Activated CD4-positive, alpha-beta T cell treated with anti-CD3 and anti-CD28 coated beads for 36 hours (primary cell): ENCODE measurements at regions not wholly inside any gene's neighbourhood (a gene's known extent, or its start where the extent isn't known, plus 50 kb on each side); places are given as distances from the start of the nearest gene placed in this dataset.

Experiments used
- ATAC-seq: fragments of 200-7000 bp; cut with Tn5 transposase; one replicate; pipeline ENCODE4 v1.10.0; 2021; ENCODE audit warnings: mild to moderate bottlenecking, moderate library complexity
- CTCF ChIA-PET: fragments of 350-600 bp; sonication (Branson Sonifier 250); formaldehyde crosslinking; loops from one replicate; lab custom pipeline; 2021; ENCODE audit warnings: antibody characterized with exemption; lab: Charles Lee
- POLR2A ChIA-PET: fragments of 350-600 bp; sonication (Branson Sonifier 250); formaldehyde crosslinking; loops from one replicate; lab custom pipeline; 2021; ENCODE audit warnings: antibody characterized with exemption, inconsistent platforms; lab: Charles Lee
- DNase-seq: peaks from one replicate; pipeline ENCODE4 v3.0.0-alpha.2; 2020
- H3K27ac Mint-ChIP-seq: one replicate; pipeline ENCODE4 v1.8.0; 2021; ENCODE audit warnings: mixed read lengths
- H3K27me3 Mint-ChIP-seq: one replicate; pipeline ENCODE4 v1.8.0; 2021; ENCODE audit warnings: mixed read lengths
- H3K36me3 Mint-ChIP-seq: one replicate; pipeline ENCODE4 v1.8.0; 2021; ENCODE audit warnings: low read depth, mixed read lengths
- H3K4me1 Mint-ChIP-seq: one replicate; pipeline ENCODE4 v1.8.0; 2021; ENCODE audit warnings: mixed read lengths
- H3K4me3 Mint-ChIP-seq: one replicate; pipeline ENCODE4 v1.8.0; 2021; ENCODE audit warnings: mild to moderate bottlenecking, moderate library complexity, mixed read lengths
- H3K9me3 Mint-ChIP-seq: one replicate; pipeline ENCODE4 v1.8.0; 2021; ENCODE audit warnings: low read depth, mixed read lengths
- intact Hi-C, 2 experiments: fragments of 100-400 bp; cut with DNase I in 1 of 2; cut with micrococcal nuclease in 1 of 2; formaldehyde crosslinking; loops; one replicate each; pipeline versions ENCODE4 v1.14.2 to v1.15.1; 2022 to 2024; cut with DNase I, micrococcal nuclease

- no peaks in the 10 kb centered on the region for H3K36me3 Mint-ChIP-seq
- H3K9me3 Mint-ChIP-seq: no peaks in the 10 kb centered on the region
- intact Hi-C loops: no loop called here
- CTCF ChIA-PET: no interaction called here
- POLR2A ChIA-PET: no interaction called here
- DNase-seq: no peak
- no peak for ATAC-seq
- no peaks in the 10 kb centered on the region for H3K27me3 Mint-ChIP-seq
- H3K4me1 Mint-ChIP-seq: no peaks in the 10 kb centered on the region
- H3K4me3 Mint-ChIP-seq: no peak overlapping the region
- H3K27ac Mint-ChIP-seq: no peak overlapping the region
These were observed 71.4 kb upstream of the PJA1 start for GRCh38 chrX:69236641-69237040.

- no peaks in the 10 kb centered on the region for H3K36me3 Mint-ChIP-seq
- ATAC-seq: no peak
- no peak for DNase-seq
- no peak overlapping the region for H3K27ac Mint-ChIP-seq
- H3K4me1 Mint-ChIP-seq: no peaks in the 10 kb centered on the region
- H3K4me3 Mint-ChIP-seq: no peak overlapping the region
- H3K9me3 Mint-ChIP-seq: no peaks in the 10 kb centered on the region
- no peaks in the 10 kb centered on the region for H3K27me3 Mint-ChIP-seq
- CTCF ChIA-PET: no interaction called here
- POLR2A ChIA-PET: no interaction called here
- intact Hi-C loops: no loop called here
These were observed 69.4 kb upstream of the PJA1 start for GRCh38 chrX:69234624-69235023.

GRCh38 chrX:69232945-69233344 lies 67.7 kb upstream of the PJA1 start:
- Mint-ChIP-seq H3K36me3 (no peaks in the 10 kb centered on the region), H3K9me3 (no peaks in the 10 kb centered on the region), H3K4me1 (no peaks in the 10 kb centered on the region), H3K4me3 (no peak overlapping the region), H3K27me3 (no peaks in the 10 kb centered on the region), H3K27ac (no peak overlapping the region)
- intact Hi-C loops: no loop called here
- CTCF ChIA-PET: no interaction called here
- POLR2A ChIA-PET: no interaction called here
- DNase-seq (no peak), ATAC-seq (no peak)

- no peaks in the 10 kb centered on the region for H3K27me3 Mint-ChIP-seq
- DNase-seq: no peak
- no peaks in the 10 kb centered on the region for H3K9me3 Mint-ChIP-seq
- no peak overlapping the region for H3K4me3 Mint-ChIP-seq
- no peaks in the 10 kb centered on the region for H3K36me3 Mint-ChIP-seq
- no peak for ATAC-seq
- ChIA-PET CTCF (interaction anchor here (0.9 kb wide), 1 partner anchor 10 kb away, joined by 3 read pairs; no protein-coding TSS in a partner anchor), POLR2A (no interaction called here)
- intact Hi-C loops: no loop called here
- no peak overlapping the region for H3K27ac Mint-ChIP-seq
- no peaks in the 10 kb centered on the region for H3K4me1 Mint-ChIP-seq
These were observed 66.7 kb upstream of the PJA1 start for GRCh38 chrX:69231903-69232302.

GRCh38 chrX:69229436-69229835 lies 64.2 kb upstream of the PJA1 start:
- CTCF ChIA-PET: interaction anchor here (0.9 kb wide), 1 partner anchor 402 kb away, joined by 3 read pairs; no protein-coding TSS in a partner anchor
- DNase-seq (no peak), ATAC-seq (no peak)
- Mint-ChIP-seq H3K27ac (no peak overlapping the region), H3K27me3 (no peaks in the 10 kb centered on the region), H3K36me3 (no peaks in the 10 kb centered on the region), H3K4me3 (no peak overlapping the region), H3K4me1 (no peaks in the 10 kb centered on the region), H3K9me3 (no peaks in the 10 kb centered on the region)
- POLR2A ChIA-PET: no interaction called here
- intact Hi-C loops: no loop called here

GRCh38 chrX:69228732-69229131 lies 63.5 kb upstream of the PJA1 start:
- no peaks in the 10 kb centered on the region for H3K9me3 Mint-ChIP-seq
- intact Hi-C loops: no loop called here

GRCh38 chrX:69226459-69227158 lies 61.4 kb upstream of the PJA1 start:
- CTCF ChIA-PET: no interaction called here
- Mint-ChIP-seq H3K9me3 (no peaks in the 10 kb centered on the region), H3K27me3 (no peaks in the 10 kb centered on the region), H3K4me3 (no peak overlapping the region), H3K27ac (no peak overlapping the region), H3K4me1 (no peaks in the 10 kb centered on the region), H3K36me3 (no peaks in the 10 kb centered on the region)
- DNase-seq (no peak), ATAC-seq (no peak)
- POLR2A ChIA-PET: no interaction called here
- intact Hi-C loops: no loop called here

More at GRCh38 chrX:69228732-69229131, 63.5 kb upstream of the PJA1 start:
- DNase-seq (no peak), ATAC-seq (no peak)
- Mint-ChIP-seq H3K27me3 (no peaks in the 10 kb centered on the region), H3K4me3 (no peak overlapping the region), H3K36me3 (no peaks in the 10 kb centered on the region), H3K4me1 (no peaks in the 10 kb centered on the region), H3K27ac (no peak overlapping the region)
- ChIA-PET POLR2A (no interaction called here), CTCF (interaction anchor here (0.9 kb wide), 1 partner anchor 401 kb away, joined by 3 read pairs; no protein-coding TSS in a partner anchor)

- ATAC-seq: peak; percentile 90
- POLR2A ChIA-PET: no interaction called here
These were observed 57.1 kb upstream of the PJA1 start for GRCh38 chrX:69222103-69223090.

GRCh38 chrX:69221239-69222102 lies 56.2 kb upstream of the PJA1 start:
- Mint-ChIP-seq H3K36me3 (no peaks in the 10 kb centered on the region), H3K4me3 (no peak overlapping the region), H3K27me3 (no peaks in the 10 kb centered on the region), H3K9me3 (no peaks in the 10 kb centered on the region), H3K4me1 (no peaks in the 10 kb centered on the region), H3K27ac (no peak overlapping the region)
- CTCF ChIA-PET: interaction anchor here (0.6 to 1.8 kb wide), 11 partner anchors 10 to 898 kb away, joined by 3 to 43 read pairs (median 3); partner anchors contain the start of gene EFNB1
- POLR2A ChIA-PET: no interaction called here
- ATAC-seq: no peak
- DNase-seq: no peak
- intact Hi-C loops: loop anchor here (1.0 to 5.0 kb wide), 6 partner anchors 64 to 1024 kb away; no protein-coding TSS in a partner anchor

More at GRCh38 chrX:69222103-69223090, 57.1 kb upstream of the PJA1 start:
- peak; percentile 85 for DNase-seq
- Mint-ChIP-seq H3K36me3 (no peaks in the 10 kb centered on the region), H3K27me3 (no peaks in the 10 kb centered on the region), H3K4me1 (no peaks in the 10 kb centered on the region), H3K4me3 (no peak overlapping the region), H3K27ac (no peak overlapping the region), H3K9me3 (no peaks in the 10 kb centered on the region)
- intact Hi-C loops: loop anchor here (1.0 to 5.0 kb wide), 6 partner anchors 65 to 1025 kb away; no protein-coding TSS in a partner anchor
- CTCF ChIA-PET: interaction anchor here (0.6 to 1.8 kb wide), 18 partner anchors 9 to 1025 kb away, joined by 3 to 43 read pairs (median 3); partner anchors contain the start of gene EFNB1

GRCh38 chrX:69218407-69218997 lies 53.2 kb upstream of the PJA1 start:
- Mint-ChIP-seq H3K27me3 (no peaks in the 10 kb centered on the region), H3K9me3 (no peaks in the 10 kb centered on the region), H3K4me3 (no peak overlapping the region), H3K4me1 (no peaks in the 10 kb centered on the region), H3K27ac (no peak overlapping the region), H3K36me3 (no peaks in the 10 kb centered on the region)
- DNase-seq: no peak
- ATAC-seq: no peak
- intact Hi-C loops: no loop called here
- CTCF ChIA-PET: interaction anchor here (0.7 to 1.0 kb wide), 2 partner anchors 17 to 391 kb away, joined by 3 to 8 read pairs; no protein-coding TSS in a partner anchor
- POLR2A ChIA-PET: no interaction called here
